ENCODE measurements at regions not wholly inside any gene's neighbourhood (a gene's known extent, or its start where the extent isn't known, plus 50 kb on each side); places are given as distances from the start of the nearest gene placed in this dataset.

DNA sequence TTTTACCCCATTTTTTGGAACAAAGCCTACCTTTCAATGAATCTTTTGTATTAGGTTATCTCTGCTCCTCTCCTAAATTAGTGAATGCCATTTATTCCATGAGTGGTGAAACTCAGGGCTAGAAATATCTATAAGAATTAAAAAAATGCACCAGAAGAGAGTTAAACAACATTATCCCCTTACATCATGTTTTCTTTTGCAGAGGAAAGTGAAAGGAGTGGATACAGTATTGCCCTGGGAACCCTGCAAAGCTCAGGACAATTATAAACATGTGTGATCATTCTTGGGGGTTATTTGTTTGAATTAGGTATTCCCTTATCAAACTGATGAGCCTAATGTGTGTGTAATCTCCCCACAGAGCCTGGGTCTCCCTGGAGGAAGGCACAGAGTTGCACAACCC, 559.2 kb downstream of the RNF144A start:
- no peak for DNase-seq

DNA sequence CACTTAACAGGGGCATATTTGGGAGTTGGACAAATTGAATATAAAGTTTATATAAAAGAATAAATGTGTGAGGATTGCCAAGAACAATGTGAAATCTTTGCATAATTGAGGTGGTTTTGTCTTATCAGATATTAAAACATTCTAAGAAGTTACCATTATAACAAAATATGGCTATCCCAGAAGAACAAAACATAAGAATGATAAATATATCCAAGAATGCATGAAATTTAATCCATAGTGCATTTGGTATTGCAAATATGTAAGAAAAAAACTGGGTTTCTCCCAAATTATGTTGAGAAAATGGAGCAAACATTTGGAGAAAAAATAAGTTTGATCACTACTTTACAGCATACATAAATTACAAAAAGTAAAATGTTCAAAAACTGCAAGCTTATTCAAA, 562.4 kb downstream of the RNF144A start:
- DNase-seq = no peak

GRCh38 chr2:7480431-7480830, 563.2 kb downstream of the RNF144A start:
- no peak for DNase-seq

DNA sequence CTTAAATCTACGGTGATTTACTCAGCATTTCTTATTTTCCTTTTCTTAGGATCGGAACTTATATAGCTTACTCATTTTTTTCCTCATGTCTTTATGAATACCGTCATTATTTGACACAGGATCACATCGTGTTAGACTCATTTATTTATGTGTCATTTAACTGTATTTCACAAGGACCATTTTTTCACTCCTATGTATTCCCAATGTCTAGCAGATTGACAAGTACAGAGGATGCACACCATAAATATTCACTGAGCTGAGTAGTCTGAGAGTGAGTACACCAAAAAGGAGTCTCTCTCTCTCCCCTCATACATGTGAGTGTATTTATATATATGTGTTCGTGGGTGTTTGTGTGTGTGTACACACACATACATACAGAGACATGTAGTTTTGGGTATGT, 573.5 kb downstream of the RNF144A start:
- no peak for DNase-seq

GRCh38 chr2:7492719-7493118, 575.5 kb downstream of the RNF144A start:
- no peak for DNase-seq

- DNase-seq = no peak
These were observed 580.0 kb downstream of the RNF144A start for GRCh38 chr2:7497178-7497577.

GRCh38 chr2:7499018-7499417, 581.8 kb downstream of the RNF144A start:
- no peak for DNase-seq

- DNase-seq = no peak
These were observed 585.1 kb downstream of the RNF144A start for GRCh38 chr2:7502336-7502735.

DNA sequence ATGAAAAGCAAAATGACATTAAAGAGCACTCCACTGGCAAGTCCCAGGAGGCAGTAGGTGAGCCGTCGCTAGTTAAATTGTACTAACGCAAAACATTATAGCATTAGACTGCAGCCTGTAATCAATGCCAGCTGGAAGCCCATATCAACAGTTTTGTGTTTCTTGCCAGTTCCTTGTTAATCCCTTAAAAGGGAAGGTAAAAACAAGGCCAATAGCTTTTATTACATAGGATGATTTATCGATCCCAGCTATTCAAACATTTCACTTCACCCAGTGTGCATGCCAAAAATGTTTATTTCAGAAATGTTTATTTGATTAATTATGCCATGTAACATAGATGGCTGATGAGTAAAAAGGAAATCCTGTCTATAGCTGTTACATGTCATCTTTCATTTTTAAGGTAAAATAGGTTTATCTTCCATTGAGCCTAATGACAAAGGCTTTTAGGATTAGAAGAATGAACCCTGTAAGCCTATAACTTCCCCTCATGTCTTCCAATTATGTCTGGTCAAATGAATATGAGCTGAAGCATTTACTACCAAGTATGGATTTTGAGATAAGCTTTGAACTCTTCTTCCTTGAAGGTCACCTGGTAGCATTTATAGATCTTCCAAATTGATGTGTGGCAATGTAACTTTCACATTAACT, 591.2 kb downstream of the RNF144A start:
- DNase-seq = peak; percentile 53

DNA sequence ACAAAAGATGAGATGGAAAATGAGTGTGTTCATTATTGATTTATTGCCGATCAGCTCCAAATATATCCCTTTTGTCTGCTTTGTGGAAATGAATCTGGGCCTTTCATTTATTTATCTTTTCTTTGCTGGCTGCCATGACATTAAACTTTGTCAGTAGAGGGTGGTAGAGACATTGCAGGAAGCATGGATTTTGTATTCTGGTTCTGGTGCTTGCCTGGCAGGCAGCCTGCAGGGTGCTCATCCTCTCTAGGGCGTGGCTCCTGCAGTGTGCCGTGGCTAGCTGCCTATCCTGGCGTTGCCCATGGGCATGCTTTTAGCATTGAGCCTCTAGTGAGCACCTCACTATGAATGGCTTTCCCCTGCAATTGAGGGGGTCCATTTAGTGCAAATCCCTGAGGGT, 593.1 kb downstream of the RNF144A start:
- DNase-seq = no peak

GRCh38 chr2:7513834-7514233, 596.6 kb downstream of the RNF144A start:
- no peak for DNase-seq

GRCh38 chr2:7515327-7515726, 598.1 kb downstream of the RNF144A start:
- no peak for DNase-seq

GRCh38 chr2:7516484-7517063, 599.4 kb downstream of the RNF144A start:
- no peak for DNase-seq

GRCh38 chr2:7517088-7517487, 599.9 kb downstream of the RNF144A start:
- DNase-seq = no peak

- no peak for DNase-seq
These were observed 600.6 kb downstream of the RNF144A start for GRCh38 chr2:7517851-7518250.

DNA sequence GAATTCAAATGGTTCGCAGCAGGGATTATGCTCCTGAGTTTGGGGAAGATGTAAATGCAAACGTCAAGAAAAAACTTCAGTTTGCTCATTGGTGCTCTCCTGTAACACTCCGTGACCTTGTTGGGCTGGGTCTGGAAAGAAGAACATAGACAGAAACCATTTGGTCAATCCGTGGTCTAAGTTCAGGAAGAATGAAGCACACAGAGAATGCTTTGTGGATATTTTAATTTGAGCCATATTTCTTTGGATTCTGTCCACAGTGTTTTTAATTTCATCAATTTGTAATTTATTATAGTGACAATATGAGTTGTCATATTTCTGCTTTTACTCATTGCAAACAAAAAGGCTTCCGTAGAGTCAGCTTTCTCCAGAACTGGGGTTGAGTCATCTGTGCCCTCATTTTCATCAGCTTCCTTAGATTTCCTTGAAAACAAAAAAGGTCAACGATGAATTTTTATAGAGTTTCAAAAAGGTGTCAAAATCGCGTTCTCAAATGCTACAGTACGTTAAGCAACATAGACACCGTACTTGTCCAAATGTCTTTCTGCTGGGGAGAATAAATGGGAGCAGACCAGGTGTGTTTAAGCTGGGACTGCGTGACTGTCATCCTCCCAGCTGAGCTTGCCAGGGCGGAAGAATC, 606.4 kb downstream of the RNF144A start:
- DNase-seq = no peak

DNA sequence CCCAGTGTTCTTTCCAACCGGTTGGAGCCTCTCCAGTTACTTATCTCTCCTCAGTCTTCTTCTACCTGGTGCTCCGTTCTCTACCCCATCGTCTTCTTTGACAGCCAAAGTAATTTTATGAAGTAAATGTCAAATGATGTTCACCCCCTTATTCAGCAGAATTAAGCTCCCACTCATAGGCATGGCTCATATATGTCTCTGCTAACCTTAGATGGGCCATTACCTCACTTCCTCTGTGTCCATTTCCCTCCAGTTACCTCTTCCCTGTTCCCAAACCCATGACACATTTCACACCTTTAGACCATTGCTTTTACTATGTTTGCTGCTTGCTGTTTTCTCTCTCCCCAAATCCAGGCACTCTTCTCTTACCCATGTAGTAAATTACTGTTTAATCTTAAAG, 607.0 kb downstream of the RNF144A start:
- no peak for DNase-seq

DNA sequence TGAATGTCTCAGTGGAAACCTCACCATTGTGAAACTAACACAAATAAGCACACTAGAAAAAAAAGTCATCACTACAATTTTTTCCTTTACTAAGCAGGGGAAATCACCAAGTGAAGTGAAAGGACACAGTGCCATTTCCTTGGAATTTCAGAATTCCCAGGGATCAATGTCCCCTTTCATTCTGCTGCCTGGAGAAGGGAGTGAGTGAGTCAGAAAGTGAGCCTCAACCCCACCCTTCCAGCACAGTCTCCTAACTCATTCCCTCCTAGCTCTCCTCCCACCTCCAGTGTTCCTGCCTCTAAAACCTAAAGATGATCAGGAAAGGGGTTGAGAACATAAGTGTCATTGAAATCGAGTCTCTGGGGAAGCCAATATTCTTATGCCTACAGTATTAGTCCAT, 608.5 kb downstream of the RNF144A start:
- no peak for DNase-seq

DNA sequence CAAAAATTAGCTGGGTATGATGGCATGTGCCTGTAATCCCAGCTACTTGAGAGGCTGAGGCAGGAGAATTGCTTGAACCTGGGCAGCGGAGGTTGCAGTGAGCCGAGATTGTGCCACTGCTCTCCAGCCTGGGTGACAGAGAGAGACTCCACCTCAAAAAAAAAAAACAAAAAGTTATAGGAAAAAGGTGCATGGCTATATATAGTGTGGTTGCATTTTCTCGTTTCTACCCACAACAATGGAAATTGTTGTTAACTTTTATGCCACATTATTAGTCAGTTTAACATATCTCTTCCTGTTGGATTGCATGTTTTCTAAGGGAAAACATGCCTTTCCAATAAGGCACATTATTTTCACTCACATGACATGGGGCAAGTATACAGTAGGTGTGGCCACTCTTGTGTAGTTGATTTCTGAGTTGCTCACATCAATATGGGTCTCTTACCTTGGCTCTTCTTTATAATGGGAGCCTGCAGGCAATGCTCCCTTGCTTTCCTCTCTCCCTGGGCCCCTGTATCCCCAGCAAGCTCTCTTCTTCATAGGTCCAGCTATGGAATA, 610.0 kb downstream of the RNF144A start:
- no peak for DNase-seq

DNA sequence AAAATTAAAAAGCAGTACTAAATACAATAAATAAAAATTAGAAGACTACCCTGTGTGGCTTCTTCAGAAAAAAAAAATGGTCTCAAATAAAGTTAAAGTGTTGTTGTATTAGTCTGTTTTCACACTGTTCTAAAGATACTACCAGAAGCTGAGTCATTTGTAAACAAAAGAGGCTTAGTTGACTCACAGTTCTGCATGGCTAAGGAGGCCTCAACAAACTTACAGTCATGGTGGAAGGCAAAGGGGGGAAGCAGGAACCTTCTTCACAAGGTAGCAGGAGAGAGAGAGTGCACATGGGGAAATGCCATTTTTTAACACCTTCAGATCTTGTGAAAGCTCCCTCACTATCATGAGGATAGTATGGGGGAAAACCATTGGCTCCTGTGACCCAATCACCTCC, 612.8 kb downstream of the RNF144A start:
- no peak for DNase-seq

- DNase-seq = no peak
These were observed 621.9 kb downstream of the RNF144A start for GRCh38 chr2:7539077-7539476.

GRCh38 chr2:7539760-7540159, 622.5 kb downstream of the RNF144A start:
- DNase-seq = no peak

GRCh38 chr2:7552825-7553570, 635.8 kb downstream of the RNF144A start:
- DNase-seq = no peak

- no peak for DNase-seq
These were observed 638.0 kb downstream of the RNF144A start for GRCh38 chr2:7555260-7555659.
